Amniotic epithelial cell (primary cell): ENCODE measurements at regions not wholly inside any gene's neighbourhood (a gene's known extent, or its start where the extent isn't known, plus 50 kb on each side); places are given as distances from the start of the nearest gene placed in this dataset.
A peak's percentile ranks its signal among the peaks of the same experiment; 100 is the strongest.

Experiments used
- DNase-seq: peaks from one replicate; pipeline ENCODE4 v3.0.0-alpha.2; 2010; ENCODE audit warnings: low read depth

DNA sequence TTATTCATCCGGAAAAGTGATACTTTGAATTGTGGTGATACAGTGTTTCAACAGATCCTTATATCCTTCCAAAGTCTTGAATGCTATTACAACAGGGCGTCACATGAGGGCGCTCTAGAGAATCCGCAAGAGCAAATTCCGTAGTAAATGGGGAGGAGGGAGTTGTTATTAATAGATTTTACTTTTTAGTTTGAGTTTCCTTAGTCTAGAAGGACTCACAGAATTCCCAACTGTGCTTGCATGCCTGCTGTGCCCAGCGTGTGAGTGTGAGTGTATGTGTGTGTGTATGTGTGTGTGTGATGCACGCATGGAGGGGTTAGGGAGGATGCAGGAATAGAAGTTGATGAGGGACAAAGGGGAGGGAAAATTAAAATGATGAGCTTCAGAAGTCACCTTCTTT lies 375.3 kb downstream of the C12orf75 start:
- DNase-seq, result peak; percentile 60

DNA sequence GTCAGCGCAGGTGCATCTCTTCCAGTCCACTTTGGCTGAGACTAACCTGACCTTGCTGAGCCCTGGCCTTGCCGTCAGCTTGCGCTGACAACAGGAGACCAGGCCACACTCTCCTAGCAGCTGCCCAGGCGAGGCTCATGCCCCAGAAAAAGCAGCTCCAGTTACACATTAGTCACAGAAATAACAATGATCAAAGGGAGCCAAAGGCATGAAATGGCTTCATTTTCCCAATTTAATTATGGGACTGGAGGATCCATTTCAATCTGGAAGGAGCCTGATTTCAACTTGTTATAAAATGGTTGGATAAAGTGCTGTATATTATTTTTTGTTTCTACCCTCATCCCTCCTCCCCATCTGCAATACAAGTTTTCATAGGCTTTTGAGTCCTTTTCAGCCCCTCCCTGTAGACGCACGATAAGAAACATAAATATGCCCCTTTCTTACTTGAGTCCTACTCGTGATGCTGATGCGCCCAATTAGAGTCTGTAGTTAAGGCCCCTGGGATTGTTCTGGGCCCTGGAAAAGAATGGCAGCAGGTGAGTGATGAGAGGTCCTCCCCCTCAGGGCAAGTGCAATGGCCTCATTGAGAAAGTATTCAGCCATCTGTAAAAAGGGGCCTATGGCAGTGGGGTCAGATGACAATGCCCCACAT lies 376.0 kb downstream of the C12orf75 start:
- no peak for DNase-seq

DNA sequence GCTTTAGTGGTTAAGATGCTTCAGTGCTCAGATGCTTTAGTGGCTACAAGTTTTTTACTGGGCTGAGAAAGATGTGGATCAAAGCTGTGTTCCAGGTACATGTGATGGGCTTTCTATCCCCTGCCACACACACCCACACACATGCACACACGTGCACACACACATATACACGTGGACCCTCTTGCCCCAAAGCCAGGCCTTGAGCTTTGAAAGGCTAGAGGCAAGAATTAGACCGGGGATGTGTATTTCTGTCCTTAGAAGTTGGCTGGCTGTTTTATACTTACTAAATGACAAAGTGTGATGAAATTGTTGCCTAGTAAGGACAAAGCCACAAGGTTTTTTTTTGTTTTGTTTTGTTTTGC lies 376.5 kb downstream of the C12orf75 start:
- DNase-seq, result no peak

DNA sequence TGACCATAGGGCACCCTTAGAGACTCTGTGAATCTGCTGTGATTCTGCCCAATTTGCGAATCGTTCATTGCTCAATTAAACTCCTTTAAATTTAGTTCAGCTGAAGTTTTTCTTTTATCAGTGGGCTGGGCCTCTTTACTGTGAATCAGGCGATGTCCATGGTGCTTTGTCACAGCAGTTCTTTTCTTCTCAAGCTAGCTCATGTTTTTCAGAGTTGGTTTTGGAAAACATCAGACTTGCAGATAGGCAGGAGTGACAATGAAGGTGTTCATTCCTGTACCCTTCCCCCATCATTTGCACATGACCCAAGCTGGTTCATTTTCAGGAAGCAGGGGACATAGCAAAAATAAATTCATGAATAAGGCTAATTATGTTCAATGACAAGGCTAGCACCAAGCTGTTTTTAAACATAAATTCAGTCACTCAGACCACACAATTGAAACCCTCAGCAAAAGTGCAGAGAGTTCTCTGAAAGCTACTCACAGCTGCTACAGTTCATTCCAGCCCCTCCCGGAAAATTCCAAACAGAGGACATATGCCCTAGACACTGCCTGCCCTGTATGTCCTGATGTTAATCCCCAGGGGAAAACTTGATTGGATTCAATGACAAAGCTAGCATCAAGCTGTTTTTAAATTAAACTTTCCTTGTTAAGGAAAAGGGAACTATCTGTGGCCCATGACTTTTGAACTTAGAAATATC lies 383.3 kb downstream of the C12orf75 start:
- no peak for DNase-seq

DNA sequence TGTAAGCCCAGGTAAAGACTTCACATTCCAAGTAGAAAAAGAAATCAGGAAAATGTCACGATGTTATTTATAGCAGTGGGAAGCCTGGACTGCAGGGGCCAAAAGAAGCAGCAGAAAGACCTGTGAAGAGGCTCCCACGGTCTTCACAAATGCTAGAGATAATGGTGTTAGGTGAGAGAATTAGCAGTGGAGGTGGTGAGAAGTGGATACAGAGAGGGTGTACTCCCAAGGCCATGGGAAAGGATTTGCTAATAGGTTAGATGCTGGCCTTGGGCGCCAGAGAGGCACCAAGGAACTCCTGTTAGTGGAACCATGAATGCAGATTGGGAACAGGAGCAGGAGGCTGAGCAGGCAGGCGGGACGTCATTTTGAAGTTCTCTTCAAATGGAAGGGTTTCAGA lies 386.1 kb downstream of the C12orf75 start:
- DNase-seq, result no peak

DNA sequence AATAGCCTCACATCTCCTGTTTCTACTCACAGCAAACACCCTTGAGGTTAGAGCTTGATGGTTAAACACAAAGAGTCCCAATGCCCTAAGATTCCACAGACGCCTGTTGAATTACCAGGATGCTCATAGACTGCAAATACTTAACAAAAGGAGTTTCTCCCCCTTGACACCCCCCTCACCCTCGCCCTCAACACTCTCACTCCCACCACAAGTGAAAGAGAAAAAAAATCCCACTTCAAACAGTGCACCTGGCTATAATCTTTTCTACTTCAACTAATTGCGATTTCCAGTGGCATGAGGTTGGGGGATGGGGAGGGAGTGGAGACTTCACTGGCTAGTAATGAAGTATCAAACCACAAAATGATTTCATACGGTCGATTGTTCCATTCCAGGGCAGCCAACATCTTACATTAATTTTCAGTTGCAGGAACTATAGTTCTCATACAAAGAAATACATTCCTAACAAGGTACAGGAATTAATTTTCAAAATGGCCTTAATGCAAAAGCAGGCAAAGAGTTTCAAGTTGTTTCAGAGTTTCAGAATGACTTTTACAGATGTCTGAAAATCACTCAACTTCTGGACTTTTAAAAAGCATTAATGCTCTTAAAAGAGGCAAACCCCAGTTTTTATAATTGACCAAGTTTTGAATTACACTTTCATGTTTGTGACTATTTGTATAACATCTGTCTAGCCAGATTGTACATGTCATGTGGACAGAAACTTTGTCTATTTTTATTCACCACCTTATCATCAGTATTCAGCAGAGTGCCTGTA lies 390.7 kb downstream of the C12orf75 start:
- no peak for DNase-seq

DNA sequence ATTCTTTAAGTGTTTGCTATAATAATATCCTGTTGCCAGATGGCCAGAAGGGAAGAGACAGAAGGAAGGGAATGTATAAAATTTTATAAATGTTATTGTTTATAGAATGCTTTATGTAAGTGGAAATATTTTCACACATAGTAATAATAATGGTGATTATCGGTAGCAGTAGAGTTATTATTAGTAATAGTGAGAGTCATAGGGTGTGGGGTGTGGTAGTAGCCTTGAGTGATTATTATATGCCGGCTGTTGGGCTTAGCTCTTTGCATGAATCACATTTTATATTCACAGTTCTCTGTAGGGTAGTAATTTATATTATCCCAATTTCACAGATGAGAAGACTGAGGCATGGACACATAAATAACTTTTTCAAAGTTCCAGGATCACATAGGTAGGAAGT lies 391.4 kb downstream of the C12orf75 start:
- DNase-seq, result no peak

DNA sequence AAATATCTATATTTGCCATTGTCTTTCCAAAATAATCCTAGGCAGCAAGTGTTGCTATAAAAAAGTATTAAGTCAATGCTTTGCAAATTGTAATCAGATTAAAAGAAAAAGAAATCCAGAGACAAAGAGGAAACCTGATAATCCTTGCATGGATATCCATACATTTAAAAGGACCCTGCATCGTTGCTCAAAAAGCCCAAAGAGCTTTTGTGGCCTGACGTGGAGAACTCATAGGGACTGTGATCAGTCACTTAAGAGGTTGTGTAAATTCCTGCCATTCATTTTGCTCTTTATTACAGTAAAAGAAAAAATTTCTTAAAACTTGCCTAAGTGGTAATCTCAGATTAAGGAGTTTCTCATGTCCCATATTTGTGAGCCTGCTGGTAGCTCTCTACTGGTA lies 392.6 kb downstream of the C12orf75 start:
- no peak for DNase-seq

DNA sequence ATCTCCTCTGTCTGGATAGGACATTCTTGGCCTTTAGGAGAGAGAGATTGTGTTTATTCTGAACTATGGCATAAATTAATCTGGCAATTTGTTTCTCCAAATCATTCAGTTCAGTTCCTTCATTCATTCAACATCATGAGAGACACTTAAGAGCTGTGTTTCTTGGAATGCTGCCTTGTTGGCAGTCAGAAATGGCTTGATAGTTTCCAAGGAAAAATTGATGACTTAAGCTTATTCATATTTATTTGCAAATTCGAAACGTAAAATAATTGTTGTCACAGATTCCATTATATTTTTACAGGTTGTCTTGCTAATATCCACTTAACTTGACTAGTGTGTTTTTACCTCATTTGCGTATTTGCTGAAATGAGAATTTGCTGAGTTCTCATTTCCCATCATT lies 393.0 kb downstream of the C12orf75 start:
- no peak for DNase-seq

DNA sequence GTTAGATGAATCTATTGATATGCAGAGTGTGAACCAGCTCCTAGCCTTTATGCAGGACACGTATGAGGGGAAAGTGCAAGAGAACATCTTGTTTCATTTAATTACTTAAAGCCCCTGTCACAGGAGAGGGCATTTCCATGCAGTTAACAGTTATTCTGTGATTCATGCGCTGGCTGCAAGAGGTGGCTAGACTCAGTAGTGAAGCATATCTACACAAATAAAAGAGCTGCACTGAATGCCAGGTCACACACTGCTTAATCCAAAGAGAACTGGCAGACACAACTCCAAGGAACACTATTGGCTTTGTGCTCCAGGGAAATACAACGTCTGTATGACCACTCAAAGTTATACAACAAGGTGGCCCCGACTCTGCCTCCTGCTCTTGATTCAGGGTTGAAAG lies 394.1 kb downstream of the C12orf75 start:
- no peak for DNase-seq

DNA sequence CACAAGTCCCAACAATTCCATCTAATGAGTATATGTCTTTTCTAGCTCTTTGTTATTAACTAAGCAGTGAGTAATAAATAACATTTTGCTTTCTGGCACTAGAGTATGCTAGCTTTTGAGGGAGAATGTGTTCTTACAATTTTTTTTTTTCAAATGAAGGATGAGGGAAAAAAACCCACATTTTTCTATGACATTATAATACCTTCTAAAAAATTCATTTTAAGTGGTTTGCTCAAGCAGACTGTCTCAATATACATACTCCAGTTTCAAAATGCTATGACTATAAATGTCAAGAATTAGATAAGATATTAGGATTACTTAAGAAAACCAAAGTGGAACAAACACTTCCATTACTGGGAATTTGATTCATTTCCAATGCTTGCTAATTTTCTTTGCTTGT lies 394.6 kb downstream of the C12orf75 start:
- DNase-seq, result peak; percentile 92

DNA sequence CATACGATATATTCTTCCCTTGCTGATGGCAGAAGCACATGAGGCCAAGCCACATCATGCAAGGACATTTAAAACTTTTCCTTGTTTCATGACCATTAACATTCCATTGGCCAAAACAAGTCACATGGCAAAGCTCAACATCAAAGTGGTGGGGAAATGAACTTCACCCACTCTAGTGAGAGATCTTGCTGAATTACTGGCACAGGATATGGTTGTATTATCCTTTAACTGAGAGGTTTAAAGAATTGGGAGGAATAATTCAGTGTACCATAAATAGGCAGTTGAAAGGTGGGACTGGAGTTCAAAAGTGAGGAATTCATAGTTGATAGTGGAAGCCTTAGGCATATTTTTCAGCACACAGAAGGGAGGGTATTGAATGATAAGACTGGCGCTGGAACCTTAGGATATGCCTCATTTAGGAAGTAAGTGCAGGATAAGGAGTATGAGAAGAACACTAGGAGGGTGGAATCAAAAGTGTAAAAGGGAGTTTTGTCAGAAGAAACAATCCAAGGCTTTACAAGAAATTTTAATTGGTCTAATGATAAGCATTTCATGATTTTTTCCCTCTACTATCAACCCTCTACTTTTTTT lies 398.8 kb downstream of the C12orf75 start:
- no peak for DNase-seq

DNA sequence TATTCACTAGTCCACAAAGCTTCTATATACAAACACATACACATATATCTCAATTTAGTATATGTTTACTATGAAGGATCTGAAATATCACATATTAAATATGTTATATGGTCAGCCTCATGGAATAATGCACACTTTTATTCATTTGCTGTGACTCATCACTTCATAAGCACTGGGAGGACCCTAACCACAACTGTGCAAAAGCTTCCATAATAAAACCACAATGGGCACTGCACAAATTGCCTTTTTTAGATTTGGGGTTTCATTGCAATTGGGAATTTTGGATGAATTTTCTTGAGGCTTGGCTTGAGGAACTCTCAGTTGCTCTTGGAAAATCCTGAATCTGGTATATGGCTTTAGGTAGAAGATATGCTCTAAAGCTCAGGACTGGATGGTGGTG lies 399.4 kb downstream of the C12orf75 start:
- no peak for DNase-seq

DNA sequence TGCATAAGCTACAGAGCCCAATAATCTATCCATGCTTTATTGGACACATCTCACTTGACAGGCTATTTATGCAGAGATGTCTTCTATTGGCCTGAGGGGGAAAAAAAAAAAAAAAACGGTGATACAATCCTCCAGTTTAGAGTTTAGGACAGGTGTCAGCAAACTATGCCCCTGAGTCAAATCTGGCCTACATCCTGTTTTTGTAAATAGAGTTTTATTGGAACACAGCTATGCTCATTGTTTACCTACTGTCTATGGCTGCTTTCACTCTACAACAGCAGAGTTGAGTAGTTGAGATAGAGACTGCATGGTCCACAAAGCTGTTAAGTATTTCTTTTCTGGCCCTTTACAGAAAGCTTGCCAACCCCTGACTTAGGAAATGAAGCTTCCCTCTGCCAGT lies 403.1 kb downstream of the C12orf75 start:
- no peak for DNase-seq

DNA sequence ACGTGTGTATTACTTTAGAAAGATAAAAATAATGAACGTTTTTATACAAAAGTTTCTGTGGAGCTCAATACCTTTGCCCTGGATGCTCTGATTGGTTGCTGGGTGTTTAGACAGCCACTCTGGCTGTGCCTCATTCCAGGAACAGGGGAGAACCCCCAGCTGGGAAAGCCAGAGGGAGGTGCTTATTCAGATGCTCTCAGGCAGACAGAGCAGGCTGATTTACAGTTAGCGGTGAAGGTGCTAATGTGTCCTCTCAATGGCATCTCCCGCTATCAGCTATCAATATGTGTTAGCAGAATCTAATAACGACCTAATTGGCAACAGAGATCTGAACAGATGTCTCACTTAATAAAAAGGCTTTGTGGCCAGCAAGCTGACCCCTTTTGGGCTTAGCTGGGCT lies 402.3 kb downstream of the NUAK1 start:
- no peak for DNase-seq

DNA sequence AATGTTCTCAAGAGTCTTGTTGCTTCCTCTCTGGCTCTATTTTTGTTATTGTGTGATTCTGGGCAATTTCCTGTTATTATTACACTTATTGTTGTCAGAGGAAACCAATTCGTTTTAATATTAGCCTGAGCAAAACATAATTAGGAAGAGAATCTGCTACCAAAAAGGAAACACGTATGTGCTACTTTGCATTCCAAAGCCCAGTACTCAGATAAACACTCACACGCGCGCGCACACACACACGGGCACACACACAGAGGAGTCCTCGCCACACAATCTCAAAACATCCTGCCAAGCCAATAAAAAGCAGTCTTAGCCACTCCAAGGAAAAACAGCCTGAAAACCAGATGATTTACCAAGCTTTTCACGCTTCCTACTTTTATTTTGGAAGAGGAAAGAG lies 400.7 kb downstream of the NUAK1 start:
- peak; percentile 31 for DNase-seq

DNA sequence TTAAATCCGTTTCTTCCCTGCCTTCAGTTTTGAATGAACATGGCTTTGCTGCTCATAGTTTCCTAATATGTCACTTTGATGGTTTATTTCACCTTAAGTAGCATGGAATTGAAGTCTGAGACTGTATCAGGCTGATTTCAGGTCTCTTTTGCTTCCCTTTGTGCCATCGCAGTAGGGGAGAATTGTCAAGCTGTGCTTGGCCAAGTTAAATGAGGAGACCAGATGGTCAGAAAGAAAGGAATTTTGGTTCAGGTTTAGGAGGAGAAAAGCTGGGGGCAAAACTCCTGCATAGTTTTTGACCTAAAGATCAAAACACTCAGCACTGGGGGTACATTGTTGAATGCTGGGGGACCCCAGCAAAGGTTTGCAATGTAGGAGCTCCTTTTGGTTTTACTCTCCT lies 398.4 kb downstream of the NUAK1 start:
- DNase-seq, result no peak

DNA sequence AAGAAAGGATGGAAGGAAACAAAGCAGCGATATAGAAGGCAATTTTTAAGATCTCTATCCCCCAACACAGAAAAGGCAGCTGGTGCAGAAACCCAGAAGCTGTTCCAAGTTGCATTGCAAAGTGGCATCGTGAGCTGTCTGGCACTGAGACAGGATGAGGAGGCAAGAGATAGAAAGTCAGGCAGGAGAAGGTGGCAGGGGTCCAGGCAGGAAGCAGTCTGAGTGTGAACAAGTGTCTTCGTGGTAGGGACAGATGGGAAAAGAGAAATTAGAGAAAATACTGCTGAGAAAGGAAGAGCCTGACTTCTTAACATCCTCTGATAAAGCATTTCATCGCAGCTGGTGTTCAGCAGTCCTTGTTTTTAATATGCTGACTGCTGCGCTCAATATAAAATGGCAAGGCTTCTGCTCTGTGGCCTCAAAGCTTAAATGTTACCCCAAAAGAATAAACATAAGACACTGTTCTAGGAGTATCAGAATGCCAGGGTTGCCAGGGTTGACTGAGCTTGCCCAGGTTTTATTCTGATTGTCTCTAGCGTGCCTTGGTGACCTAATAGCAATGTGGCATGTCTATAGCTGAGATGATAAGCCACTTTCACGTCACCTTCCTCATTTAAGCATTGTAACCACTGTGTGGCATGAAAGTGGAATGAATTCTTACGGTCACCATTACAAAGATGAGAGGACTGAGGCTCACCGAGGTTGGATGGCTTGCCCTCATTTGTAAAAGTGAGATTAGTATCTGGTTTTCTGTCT lies 397.6 kb downstream of the NUAK1 start:
- no peak for DNase-seq

DNA sequence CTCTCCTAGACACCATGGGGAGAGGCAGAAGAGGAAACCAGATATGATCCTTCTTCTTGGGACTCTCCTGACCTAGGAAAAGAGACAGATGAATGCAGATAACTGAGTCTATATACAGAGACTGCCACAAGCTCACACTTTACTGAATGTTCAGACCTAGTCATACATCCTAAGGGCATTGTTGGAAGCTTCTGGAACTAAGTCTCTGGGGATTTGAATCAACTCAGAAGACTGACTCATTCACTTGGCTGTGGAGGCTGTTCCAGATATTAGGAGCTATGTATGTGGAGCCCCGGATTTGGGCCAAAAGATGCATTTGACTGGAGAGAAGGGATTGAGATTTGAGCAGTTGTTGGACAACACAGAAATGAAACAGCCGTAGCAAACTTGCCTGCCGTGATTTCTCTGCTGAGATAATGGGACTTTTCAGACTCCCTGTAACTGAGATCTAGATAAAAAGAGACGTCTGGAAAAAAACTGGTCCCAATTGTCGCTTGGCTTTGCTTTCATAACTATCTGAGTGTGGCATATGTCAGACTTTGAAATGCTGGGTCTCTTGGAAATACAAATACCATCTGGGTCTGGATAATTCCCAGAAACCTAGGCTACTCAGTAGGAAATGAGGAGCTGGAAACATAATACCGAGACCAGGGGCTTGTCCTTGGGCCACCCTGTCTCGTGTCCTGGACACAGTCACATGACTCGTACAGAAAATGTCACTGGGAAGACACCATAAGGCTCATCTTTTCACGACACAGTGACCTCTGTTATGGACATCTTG lies 396.8 kb downstream of the NUAK1 start:
- peak; percentile 67 for DNase-seq

DNA sequence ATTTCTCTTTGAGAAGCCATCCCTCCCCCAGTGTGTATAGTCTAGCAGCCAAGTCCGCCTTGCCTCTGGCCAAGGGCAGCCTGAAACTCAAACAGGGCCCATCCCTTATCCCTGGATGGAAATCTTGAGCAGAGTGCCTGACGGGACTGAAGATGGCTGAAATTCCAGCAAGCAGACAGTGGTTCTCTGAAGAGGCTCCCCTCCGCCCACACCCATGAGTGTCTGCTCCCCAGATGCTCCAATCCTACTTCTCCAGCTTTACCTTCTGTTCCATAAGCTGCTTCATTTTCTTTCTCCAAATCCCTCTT lies 396.2 kb downstream of the NUAK1 start:
- no peak for DNase-seq

DNA sequence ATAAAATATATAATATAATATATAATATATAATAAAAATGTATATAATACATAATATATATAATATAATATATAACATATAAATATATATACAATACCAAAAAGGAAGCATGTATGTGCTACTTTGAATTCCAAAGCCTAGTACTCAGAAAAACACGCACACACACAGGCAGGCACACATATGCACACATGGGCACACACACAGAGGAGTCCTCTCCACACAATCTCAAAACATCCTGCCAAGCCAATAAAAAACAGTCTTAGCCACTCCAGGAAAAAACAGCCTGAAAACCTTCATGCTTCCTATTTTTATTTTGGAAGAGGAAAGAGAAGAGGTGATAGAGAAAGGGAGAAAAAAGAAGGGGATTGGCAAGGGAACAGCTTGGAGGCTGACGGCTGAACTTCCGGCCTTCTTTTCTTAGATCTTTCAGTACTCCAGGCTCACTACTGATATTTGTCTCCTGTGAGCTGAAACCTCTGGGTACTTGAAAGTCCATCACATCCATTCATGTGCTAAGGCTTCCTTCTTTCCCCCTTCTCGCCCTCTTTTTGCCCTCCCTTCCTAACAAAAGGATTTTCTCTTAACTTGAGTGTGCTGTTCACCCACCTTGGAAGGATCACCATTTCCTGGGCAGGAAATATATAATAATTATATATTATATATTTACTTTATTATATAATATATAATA lies 394.2 kb downstream of the NUAK1 start:
- no peak for DNase-seq
